GM19099 (cell line): ENCODE measurements at regions not wholly inside any gene's neighbourhood (a gene's known extent, or its start where the extent isn't known, plus 50 kb on each side); places are given as distances from the start of the nearest gene placed in this dataset.

Experiments
- POLR2A ChIP-seq: IDR thresholded peaks from 3 replicates; pipeline ENCODE4 v1.6.1; 2011; ENCODE audit warnings: low read depth; ENCODE audit not compliant: insufficient read length; ENCODE audit errors: extremely low read depth

DNA sequence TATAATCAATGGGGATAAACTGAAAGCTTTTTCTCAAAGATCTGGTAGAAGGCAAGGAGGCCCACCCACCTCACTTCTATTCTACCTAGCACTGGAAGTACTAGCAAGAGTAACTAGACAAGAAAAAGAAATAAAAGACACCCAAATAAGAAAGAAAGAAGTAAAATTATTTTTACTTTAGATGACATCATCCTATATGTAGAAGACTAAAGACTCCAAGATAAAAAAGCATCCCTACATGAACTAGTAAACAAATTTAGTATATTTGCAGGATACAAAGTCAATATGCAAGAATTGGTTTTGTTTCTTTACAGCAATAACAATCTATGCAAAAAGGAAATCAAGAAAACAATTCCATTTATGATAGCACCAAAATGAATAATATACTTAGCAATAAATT, 201.5 kb upstream of the KIRREL3 start:
- no peak for TF ChIP-seq POLR2A

DNA sequence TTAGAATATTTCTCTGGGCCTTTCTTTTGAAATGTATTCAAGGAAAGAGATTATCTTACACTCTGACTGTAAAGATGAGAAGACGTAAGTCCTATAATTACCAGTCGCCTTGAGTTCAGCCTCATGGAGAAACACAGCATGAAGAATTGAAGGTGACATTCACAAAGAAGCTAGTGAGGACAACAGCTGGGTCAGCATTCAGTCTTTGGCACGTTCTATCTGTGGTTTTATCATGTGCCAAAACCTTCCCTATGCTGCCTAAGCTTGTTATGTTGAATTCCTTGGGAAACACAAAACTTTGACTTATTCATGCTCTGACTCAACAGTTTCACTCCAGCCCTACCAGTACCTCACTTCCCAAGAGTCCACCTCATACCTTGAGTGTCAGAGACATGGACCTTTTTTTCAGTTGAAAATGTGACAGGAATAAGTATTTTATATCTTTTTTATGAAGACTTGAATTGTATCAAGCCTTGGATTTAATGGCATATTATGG, 198.8 kb upstream of the KIRREL3 start:
- TF ChIP-seq POLR2A = no peak

DNA sequence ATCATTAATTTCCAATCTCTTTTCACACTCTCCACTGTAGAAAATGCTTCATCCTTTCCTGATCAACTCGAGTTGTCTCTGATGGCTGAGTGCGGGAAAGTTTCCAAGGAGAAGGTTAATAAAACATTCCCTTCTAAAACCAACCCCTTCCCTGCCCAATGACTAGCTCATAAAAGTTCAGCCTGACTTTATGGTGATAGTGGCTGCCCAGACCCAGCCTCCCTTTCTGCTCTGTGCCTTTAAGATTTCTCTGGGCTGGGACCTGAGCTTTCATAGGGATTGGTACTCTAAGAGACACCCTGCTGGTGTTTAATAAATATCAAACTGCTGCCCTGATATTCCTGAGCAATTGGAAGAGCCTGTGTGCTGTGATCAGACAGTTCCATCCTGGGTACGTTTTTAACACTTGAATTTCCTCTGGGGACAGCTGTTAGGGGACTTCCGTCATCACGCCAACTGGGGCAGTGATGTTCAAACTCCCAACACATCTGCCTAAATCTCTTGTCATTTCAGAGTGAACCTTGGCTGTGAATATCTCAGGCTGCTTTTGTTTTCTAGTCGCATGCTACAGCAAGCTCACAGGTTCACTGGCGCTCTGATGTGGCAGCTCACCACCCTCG, 195.0 kb upstream of the KIRREL3 start:
- no peak for TF ChIP-seq POLR2A

DNA sequence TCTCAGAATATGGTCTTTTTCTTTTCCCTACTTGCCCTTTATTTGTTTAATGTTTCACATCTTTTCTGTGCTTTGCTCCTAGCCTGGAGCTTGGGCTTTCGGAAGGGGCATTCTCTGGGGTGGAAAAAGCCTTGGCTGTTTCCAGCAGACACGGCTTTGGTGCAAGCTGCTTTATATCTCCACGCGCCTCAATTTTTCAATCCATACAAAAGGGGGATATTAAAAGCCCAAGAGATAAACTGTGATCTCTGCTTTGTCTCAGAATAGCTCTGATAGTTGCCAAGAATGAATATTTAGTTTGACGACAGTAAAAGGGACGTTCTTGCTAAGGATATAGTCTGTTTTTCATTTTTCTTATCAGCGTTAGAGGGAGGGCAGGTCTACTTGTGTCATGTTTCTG, 194.0 kb upstream of the KIRREL3 start:
- TF ChIP-seq POLR2A = no peak

DNA sequence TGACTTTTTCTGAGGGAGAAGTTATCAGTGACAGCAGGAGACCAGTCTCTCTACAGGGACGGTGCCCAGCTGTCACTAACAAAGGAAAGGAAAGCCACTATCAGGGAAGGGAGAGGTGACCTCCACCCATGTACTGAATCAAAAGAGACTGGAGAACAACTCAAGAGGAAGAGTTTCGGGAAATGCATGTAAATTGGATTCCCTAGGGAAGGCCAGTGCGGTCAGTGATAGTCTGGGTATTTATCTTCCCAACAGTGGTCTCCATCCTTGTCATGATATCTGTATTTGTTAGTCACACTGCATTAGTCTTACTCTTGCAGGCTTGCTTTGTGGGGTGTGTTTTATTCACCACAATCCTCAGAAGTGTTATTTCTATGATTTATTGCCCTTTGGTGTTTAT, 193.4 kb upstream of the KIRREL3 start:
- no peak for TF ChIP-seq POLR2A

DNA sequence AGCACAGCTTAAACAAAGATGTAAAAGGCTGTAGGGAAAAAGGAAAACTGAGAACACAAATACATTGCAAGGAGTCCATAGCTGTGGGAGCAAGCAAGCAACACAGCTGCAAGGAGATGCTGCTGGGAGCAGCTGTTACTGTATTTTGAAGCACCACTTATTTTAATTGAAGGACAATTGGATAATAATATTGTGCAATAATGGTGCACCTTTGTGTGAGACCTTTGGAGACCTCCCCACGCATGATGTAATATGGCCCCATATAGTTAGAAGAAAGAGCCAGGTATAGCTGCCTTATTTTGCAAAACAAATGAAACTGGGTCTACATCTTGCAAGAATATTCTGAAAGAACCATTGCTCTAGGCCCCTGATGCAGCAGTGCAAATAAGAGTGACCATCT, 191.1 kb upstream of the KIRREL3 start:
- TF ChIP-seq POLR2A = no peak

DNA sequence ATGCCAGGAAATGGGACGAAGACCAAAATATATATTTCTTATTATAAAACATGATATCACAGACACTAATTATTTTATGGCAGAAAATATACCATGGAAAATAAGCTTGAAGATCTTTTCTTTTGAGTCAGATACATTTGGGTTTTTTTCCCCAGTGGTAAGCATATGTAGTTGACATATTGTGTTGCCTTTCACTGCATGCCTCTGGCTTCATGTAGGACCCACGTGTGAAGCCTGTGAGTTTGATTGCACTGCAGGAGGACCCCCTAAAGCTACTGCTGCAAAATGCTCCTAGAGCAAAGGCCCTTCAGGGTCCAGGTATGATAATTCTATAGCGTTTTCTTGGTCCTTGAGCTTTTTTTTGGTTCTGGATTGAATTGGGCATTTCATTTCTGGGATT, 190.7 kb upstream of the KIRREL3 start:
- no peak for TF ChIP-seq POLR2A

DNA sequence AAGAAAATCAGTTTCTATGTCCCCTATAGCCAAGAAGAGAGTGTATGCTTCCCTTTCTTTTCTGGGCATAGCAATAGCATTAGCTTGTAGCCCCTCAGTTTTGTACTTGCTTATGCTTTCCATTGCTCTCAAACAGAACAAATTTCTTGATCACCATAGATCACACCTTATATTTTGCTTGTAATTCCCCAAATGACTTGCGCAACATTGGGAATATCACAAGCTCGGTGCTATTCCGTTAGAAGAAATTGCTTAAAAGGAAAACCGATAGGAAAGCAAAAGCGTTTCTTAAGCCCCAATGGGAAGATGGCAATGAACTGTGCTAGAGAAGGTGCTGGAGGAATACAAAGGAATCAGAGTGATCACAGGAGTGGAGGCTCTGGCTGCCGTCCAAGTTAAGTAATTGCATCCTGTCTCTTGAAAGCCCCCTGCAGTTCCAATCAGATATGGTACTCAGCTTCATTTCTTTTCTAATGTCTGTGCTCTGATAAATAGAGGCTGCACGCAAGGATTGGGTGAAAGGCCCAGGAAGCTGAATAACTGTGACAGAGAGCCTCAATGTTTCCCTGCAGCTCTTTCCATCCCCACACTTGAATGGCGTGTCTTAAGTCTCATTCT, 182.1 kb upstream of the KIRREL3 start:
- no peak for TF ChIP-seq POLR2A

DNA sequence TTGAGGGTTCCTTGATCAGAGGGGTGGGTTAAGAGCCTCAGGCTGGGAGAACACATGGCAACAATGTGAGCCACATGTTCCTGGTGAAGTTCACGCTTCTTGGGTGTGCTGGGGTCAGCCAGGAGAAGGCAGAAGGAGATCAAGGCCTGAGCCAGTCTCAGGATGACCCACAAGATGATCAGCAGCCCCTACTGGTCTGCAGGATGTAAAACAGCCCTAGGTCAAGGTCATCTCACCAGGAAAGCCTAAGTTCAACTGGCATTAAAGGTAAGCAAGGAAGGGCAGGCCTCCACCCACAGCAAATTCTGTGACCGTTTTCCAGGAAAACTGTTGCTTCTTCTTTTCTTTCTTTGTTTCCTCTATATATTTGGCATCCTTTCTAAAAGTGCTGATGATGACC, 156.7 kb upstream of the KIRREL3 start:
- TF ChIP-seq POLR2A = no peak

DNA sequence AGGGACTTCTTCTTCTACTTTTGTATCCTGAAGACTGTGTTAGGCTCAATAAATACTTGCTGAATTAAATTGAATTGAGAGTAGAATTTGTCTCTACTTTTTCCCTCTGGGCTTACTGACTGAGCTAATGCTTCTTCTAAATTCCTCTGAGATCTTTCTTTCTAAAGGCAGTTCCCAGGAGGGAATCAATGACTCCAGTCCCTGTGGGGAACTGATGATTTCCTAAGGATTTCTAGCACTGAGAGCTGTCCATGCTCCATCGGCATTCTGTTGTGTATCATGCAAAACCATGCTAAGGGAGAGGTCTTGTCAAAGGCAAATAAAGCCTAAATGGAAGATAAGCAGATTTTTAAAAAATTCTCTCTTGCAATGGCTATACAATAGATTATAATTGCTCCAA, 148.8 kb upstream of the KIRREL3 start:
- no peak for TF ChIP-seq POLR2A

DNA sequence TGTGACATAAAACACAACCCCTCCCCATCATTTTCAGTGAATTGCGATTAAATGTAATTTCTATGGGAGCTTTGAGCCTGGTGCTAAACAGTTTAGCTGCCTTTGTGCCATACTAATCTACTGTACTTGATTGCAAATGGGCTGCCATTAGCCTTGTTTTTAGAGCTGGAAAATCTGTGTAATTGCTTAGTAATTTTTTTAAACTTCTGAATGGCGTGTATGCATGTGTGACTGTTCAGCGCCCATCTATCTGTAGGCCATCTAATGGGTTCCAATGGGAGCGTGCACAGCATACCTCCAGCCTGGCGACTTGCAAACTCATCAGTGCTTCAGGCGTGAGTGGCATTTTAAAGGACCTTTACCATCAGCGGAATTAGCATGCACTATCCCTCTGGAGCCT, 142.7 kb upstream of the KIRREL3 start:
- TF ChIP-seq POLR2A = no peak

DNA sequence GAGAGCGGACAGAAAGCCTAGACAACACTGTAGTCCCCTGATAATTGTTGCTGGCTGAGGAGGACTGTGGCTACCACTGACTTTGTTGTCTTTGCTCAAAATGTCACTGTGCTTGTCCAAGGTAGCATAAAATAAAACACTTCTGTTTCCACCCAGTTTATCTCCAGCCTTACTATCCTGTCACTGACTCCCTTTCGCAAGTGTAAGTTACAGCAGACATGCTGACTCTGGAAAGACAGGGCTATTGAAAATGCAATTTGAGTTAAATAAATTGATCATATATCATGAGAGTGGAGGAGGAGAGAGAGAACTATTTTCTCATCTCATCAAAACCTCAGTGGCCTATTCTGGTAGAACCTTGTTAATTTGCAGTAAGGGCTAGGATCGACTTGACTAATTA, 138.0 kb upstream of the KIRREL3 start:
- TF ChIP-seq POLR2A = no peak

DNA sequence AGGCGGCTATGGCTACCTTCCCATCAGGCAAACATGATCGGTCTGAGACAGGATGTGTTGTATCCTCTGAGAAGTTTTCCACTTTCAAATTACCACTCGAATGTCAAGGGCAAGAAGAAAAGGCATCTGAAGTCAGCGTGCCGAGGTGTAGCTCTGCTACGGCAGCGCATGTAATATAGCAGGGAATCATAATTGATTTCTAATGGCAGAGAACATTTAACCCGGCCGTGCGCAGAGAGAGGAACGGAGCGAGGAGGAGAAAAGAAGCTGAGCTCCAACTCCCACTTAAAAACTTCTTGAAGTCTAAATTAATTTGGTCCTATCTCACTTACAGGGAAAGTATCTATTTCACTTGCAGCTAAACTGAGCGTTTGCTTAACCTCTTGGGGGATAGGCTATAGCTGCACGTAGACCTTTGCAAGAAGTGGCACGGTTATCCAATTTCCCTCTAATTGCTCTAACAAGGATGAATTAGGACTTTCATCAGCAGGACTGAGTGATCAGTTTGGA, 137.3 kb upstream of the KIRREL3 start:
- no peak for TF ChIP-seq POLR2A

DNA sequence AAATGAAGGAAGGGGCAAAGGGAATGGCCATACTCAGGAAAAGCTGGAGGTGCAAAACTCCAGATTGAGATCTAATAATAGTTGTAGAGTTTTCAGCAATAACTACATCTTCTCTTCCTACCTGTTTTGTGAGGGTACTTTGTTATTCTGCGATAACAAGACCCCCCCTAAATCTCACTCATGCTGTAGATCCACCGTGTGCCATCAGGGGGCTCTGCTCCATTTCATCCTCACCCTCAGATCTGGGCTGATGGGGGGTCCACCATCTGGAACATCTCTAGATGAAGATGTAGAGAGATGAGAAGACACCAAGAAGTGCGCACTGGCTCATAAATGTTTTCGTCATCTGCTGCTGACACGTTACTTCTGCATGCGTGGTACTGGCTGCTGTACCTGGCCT, 135.9 kb upstream of the KIRREL3 start:
- TF ChIP-seq POLR2A = no peak

DNA sequence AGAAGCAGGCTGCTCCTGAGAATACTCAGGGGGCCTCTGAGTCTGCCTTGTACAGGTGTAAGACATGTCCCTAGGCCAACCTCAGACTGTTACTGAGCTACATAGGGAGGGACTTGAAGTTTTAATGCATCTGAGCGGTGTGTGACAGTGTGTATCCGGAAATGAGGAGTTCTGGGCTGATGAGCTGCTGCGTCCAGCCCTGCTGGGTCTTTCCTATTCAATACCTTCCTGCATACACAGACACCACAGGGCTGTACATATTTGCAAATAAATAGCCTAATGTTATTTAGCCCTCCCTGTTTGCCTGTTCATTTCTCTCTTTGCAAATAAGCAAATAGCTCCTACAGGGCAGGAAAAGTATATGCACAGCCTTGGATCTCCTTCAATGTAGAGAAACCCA, 134.7 kb upstream of the KIRREL3 start:
- TF ChIP-seq POLR2A = no peak

DNA sequence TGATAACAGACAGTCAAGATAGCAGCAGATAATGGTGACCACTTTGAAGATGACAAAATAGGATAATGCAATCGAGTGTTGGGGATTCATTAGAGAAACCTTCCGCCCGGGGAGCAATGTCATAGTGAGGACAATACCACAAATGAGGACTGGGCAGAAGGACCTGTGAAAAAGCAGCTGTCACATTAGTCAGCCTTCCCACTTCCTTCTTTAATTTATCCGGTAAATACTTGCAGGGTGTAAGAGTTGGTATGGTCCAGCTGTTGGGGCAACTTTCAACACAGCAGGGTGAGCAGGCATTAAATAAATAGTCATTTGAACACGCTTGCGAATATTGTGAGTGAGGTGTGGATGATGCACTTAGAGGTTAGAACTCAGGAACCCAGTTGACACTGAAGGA, 132.5 kb upstream of the KIRREL3 start:
- TF ChIP-seq POLR2A = no peak

DNA sequence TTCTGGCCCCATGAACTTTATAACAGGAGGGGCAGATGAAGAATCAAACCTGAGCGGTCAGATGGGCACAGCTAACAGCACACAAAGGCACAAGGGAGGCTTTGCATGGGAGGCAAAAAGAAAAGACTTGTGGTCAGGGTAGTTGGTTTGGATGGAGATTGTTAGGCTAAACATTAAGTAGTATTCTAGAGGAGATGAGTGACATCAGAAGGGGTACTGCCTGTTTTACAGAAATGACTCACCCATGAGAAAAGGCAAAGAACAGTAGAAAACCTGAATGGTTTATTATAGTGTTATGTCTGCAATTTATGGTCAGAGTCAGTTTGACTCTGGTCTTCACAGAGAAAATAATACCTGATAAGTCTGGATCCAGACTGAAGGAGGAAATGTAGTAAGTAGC, 129.8 kb upstream of the KIRREL3 start:
- no peak for TF ChIP-seq POLR2A
